ENCODE measurements at regions not wholly inside any gene's neighbourhood (a gene's known extent, or its start where the extent isn't known, plus 50 kb on each side); places are given as distances from the start of the nearest gene placed in this dataset.

DNA sequence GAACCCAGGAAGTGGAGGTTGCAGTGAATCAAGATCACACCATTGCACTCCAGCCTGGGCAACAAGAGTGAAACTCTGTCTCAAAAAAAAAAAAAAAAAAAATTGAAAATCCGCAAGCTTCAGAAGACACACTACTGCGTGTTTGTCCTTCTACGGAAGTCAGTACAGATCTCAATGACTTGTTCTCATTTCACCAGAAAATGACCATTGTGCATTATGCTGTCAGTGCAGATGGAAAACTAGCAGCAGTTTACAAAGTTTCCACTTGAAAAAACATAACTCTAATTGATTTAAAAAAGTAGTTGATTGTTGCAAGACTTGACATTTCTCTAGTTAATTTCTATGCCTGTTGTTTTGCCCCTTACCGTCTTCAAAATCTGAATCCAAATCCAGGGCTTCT lies 298.0 kb upstream of the DMRT1 start:
- H3K79me2 ChIP-seq (ENCODE audit: control insufficient read depth in 1 of 2, insufficient read depth in 2 of 2, low read length in 2 of 2): peaks cover 0 to 19% of the 10 kb centered on the region in 2 experiments; a peak in 2 of 4 replicates
- H3K23me2 ChIP-seq (ENCODE audit: low read depth, low read length): no peaks in the 10 kb centered on the region
- H3K56ac ChIP-seq (replicated peaks; ENCODE audit: insufficient read length, low read depth, low read length): no peak overlapping the region
- H3K27ac ChIP-seq (ENCODE audit: low read depth, low read length): no peak overlapping the region
- H4K20me1 ChIP-seq (replicated peaks in 1 of 2; ENCODE audit: control insufficient read depth in 1 of 2, insufficient read depth in 2 of 2, low read length in 2 of 2): peaks cover 2 to 5% of the 10 kb centered on the region in 2 experiments
- no peak overlapping the region for H4K91ac ChIP-seq (replicated peaks; ENCODE audit: insufficient read length, low read length)
- H4K8ac ChIP-seq (ENCODE audit: extremely low read depth, insufficient read depth, low read length): no peak overlapping the region
- H2BK5ac ChIP-seq (ENCODE audit: low read depth, low read length): no peak overlapping the region
- no peak overlapping the region for H2AFZ ChIP-seq (ENCODE audit: low read length)
- H3K4me2 ChIP-seq (ENCODE audit: insufficient read depth in 1 of 2, low read depth in 2 of 2, low read length in 2 of 2): no peak overlapping the region
- H3K18ac ChIP-seq (ENCODE audit: extremely low read depth, low read length): no peak overlapping the region
- H3K9ac ChIP-seq (replicated peaks in 1 of 4; ENCODE audit: extremely low read depth in 1 of 4, low read depth in 3 of 4, low read length in 3 of 4): no peak overlapping the region
- H3K27me3 ChIP-seq (replicated peaks in 1 of 4; ENCODE audit: control insufficient read depth in 3 of 4, extremely low read depth in 1 of 4, insufficient read depth in 3 of 4, low read length in 3 of 4): no peaks in the 10 kb centered on the region
- H3K9me3 ChIP-seq (ENCODE audit: insufficient read depth in 2 of 2, low read depth in 1 of 2, low read length in 1 of 2): no peaks in the 10 kb centered on the region
- H3K14ac ChIP-seq (ENCODE audit: insufficient read length): no peak overlapping the region
- FAIRE-seq (no peak), DNase-seq (ENCODE audit: low read depth in 1 of 2, low spot score in 2 of 2) (no peak)
- no peak overlapping the region for H2BK120ac ChIP-seq (replicated peaks; ENCODE audit: low read depth, low read length)
- H3K23ac ChIP-seq (ENCODE audit: insufficient read length): no peak overlapping the region
- H2BK12ac ChIP-seq (ENCODE audit: low read depth, low read length): no peak overlapping the region
- no peak overlapping the region for H3K4me3 ChIP-seq (ENCODE audit: extremely low read depth in 1 of 4, insufficient read depth in 2 of 4, low read depth in 3 of 4, low read length in 4 of 4)
- peaks cover 8% of the 10 kb centered on the region for H3K79me1 ChIP-seq (ENCODE audit: low read depth, low read length)
- H2BK20ac ChIP-seq (ENCODE audit: low read length): no peak overlapping the region
- no peak for TF ChIP-seq EZH2 (IDR thresholded peaks at IDR 0.05; ENCODE audit: low read depth, low read length, severe bottlenecking)
- TF ChIP-seq SP1 (IDR thresholded peaks at IDR 0.05; ENCODE audit: low read depth, low read length): no peak
- TF ChIP-seq SIRT6 (IDR thresholded peaks at IDR 0.05; ENCODE audit: low read length): no peak
- no peak for TF ChIP-seq PHF8 (conservative IDR thresholded peaks at IDR 0.05; ENCODE audit: low read depth, low read length)
- TF ChIP-seq, protein P1, sequence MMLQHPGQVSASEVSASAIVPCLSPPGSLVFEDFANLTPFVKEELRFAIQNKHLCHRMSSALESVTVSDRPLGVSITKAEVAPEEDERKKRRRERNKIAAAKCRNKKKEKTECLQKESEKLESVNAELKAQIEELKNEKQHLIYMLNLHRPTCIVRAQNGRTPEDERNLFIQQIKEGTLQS (IDR thresholded peaks at IDR 0.05; ENCODE audit: insufficient read depth, low read depth, low read length): no peak
- TF ChIP-seq RAD21 (IDR thresholded peaks at IDR 0.05 in 1 of 2, conservative IDR thresholded peaks at IDR 0.05 in 1 of 2; ENCODE audit: low read depth in 2 of 2, low read length in 2 of 2): no peak
- TF ChIP-seq TCF12 (IDR thresholded peaks at IDR 0.05; ENCODE audit: low read depth, low read length): no peak
- no peak for TF ChIP-seq BCL11A (IDR thresholded peaks at IDR 0.05; ENCODE audit: low read depth in 2 of 2, low read length in 2 of 2)
- no peak for TF ChIP-seq HDAC6 (IDR thresholded peaks at IDR 0.05; ENCODE audit: low read depth, low read length)
- TF ChIP-seq, protein P2, sequence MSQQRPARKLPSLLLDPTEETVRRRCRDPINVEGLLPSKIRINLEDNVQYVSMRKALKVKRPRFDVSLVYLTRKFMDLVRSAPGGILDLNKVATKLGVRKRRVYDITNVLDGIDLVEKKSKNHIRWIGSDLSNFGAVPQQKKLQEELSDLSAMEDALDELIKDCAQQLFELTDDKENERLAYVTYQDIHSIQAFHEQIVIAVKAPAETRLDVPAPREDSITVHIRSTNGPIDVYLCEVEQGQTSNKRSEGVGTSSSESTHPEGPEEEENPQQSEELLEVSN (IDR thresholded peaks at IDR 0.05): no peak
- no peak for TF ChIP-seq SP2 (IDR thresholded peaks at IDR 0.05; ENCODE audit: low read length)
- H3K36me3 ChIP-seq (ENCODE audit: control insufficient read depth in 2 of 4, insufficient read depth in 4 of 4, low read length in 3 of 4): peaks cover 0 to 3% (median 0%) of the 10 kb centered on the region in 4 experiments; a peak in 1 of 8 replicates
- H3K4ac ChIP-seq (replicated peaks; ENCODE audit: insufficient read length, low read depth, low read length): no peak overlapping the region
- no peak overlapping the region for H2BK15ac ChIP-seq (ENCODE audit: low read length)
- peaks cover 0 to 9% (median 4%) of the 10 kb centered on the region in 4 experiments; a peak in 1 of 7 replicates for H3K4me1 ChIP-seq (replicated peaks in 1 of 4; ENCODE audit: control insufficient read depth in 3 of 4, insufficient read depth in 4 of 4, low read length in 3 of 4)
- H4K5ac ChIP-seq (ENCODE audit: insufficient read length, low read depth, low read length): no peak overlapping the region
- POLR2A ChIA-PET (ENCODE audit: partially characterized antibody): no interaction called here
- CTCF ChIA-PET (ENCODE audit: partially characterized antibody): interaction anchor here (0.5 kb wide), 1 partner anchor 64 kb away, joined by 3 read pairs; no protein-coding TSS in a partner anchor
- 94% methylated on average over 4 of the region's 4 CpGs; no CpG with 5 or more reads in 1 of the 2 experiments for WGBS, 2 experiments (ENCODE audit: extremely low coverage in 1 of 2, insufficient coverage in 1 of 2, insufficient read length in 1 of 2, insufficient replicate concordance in 2 of 2, low coverage in 1 of 2, low lambda C conversion rate in 2 of 2, missing lambda C conversion rate in 1 of 2)
- H2AK5ac ChIP-seq (ENCODE audit: low read depth, low read length): no peak overlapping the region

Data from H1 (cell line).